Activated T-helper 2 cell treated with anti-CD3 and anti-CD28 coated beads, Interferon-gamma antibody, Interleukin-2, Interleukin-4, amounts not matched to agents 10 μg/mL and 5 μg/mL and 100 μg/mL, durations not matched to agents 14 hours and 24 hours and 36 hours (primary cell): ENCODE measurements at regions not wholly inside any gene's neighbourhood (a gene's known extent, or its start where the extent isn't known, plus 50 kb on each side); places are given as distances from the start of the nearest gene placed in this dataset.
"Not testable (repeated sequence)": the region's sequence is repeated elsewhere in the genome, so short reads cannot be mapped to it uniquely, and the experiment has no call there.

Source experiments
- DNase-seq: peaks from one replicate; pipeline ENCODE4 v3.0.0; 2021; ENCODE audit warnings: low spot score
- H3K27ac Mint-ChIP-seq: one replicate; pipeline ENCODE4 v1.8.0; 2021; ENCODE audit warnings: mixed read lengths
- H3K27me3 Mint-ChIP-seq: one replicate; pipeline ENCODE4 v1.8.0; 2021; ENCODE audit warnings: low read depth, mixed read lengths
- H3K36me3 Mint-ChIP-seq: one replicate; pipeline ENCODE4 v1.8.0; 2021; ENCODE audit warnings: low read depth, mixed read lengths
- H3K4me1 Mint-ChIP-seq: one replicate; pipeline ENCODE4 v1.8.0; 2021; ENCODE audit warnings: low read depth, mixed read lengths
- H3K4me3 Mint-ChIP-seq: one replicate; pipeline ENCODE4 v1.8.0; 2021; ENCODE audit warnings: low read depth, mild to moderate bottlenecking, moderate library complexity, mixed read lengths
- H3K9me3 Mint-ChIP-seq: one replicate; pipeline ENCODE4 v1.8.0; 2021; ENCODE audit warnings: mixed read lengths
- intact Hi-C: fragments of 100-400 bp; cut with micrococcal nuclease; formaldehyde crosslinking; loops from one replicate; pipeline ENCODE4 v1.15.1; 2023

DNA sequence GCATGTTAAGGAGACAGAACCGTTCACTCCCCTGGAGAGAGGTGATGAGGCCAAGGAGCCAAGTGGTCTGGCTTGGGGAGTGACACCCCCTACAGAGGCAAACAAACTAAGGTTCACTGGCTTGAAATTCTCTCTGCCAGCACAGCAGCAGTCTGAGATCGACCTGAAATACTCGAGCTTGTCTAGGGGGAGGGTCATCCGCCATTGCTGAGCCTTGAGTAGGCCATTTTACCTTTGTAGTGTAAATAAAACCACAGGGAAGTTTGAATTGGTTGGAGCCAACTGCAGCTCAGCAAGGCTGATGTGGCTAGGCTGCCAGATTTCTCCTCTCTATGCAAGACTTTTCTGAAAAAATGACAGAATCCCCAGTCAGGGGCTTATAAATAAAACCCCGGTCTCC is 52.9 kb downstream of the CDY2B start:
- H3K4me3 Mint-ChIP-seq, H3K9me3 Mint-ChIP-seq, DNase-seq, H3K27ac Mint-ChIP-seq, H3K27me3 Mint-ChIP-seq, H3K4me1 Mint-ChIP-seq, intact Hi-C loops, H3K36me3 Mint-ChIP-seq: not testable (repeated sequence)

DNA sequence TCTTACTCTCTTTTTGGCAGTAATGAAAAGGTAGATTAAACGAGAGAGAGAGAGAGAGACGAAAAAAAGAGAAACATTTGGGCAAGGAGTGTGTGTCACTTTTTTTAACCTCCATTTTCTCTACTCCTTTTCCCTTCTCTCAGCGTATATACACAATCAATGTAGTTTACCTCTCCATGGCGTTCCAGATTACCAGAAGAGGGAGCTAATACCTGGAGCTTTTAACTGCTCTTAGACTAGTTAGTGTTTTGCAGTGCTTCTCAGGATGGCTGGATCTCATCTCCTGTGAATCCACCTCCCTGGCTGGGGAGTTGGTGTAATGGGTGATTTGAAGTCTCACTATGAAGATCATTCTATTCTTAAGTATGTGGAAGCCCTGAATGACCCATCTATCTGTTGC is 60.3 kb downstream of the CDY2B start:
- H3K27ac Mint-ChIP-seq, H3K9me3 Mint-ChIP-seq, H3K27me3 Mint-ChIP-seq, H3K4me1 Mint-ChIP-seq, H3K36me3 Mint-ChIP-seq, DNase-seq, intact Hi-C loops, H3K4me3 Mint-ChIP-seq: not testable (repeated sequence)

- H3K27ac Mint-ChIP-seq, intact Hi-C loops, H3K36me3 Mint-ChIP-seq, H3K9me3 Mint-ChIP-seq, H3K27me3 Mint-ChIP-seq, DNase-seq, H3K4me1 Mint-ChIP-seq, H3K4me3 Mint-ChIP-seq: not testable (repeated sequence)
Measured at GRCh38 chrY:17819025-17819646, 60.9 kb downstream of the CDY2B start.

DNA sequence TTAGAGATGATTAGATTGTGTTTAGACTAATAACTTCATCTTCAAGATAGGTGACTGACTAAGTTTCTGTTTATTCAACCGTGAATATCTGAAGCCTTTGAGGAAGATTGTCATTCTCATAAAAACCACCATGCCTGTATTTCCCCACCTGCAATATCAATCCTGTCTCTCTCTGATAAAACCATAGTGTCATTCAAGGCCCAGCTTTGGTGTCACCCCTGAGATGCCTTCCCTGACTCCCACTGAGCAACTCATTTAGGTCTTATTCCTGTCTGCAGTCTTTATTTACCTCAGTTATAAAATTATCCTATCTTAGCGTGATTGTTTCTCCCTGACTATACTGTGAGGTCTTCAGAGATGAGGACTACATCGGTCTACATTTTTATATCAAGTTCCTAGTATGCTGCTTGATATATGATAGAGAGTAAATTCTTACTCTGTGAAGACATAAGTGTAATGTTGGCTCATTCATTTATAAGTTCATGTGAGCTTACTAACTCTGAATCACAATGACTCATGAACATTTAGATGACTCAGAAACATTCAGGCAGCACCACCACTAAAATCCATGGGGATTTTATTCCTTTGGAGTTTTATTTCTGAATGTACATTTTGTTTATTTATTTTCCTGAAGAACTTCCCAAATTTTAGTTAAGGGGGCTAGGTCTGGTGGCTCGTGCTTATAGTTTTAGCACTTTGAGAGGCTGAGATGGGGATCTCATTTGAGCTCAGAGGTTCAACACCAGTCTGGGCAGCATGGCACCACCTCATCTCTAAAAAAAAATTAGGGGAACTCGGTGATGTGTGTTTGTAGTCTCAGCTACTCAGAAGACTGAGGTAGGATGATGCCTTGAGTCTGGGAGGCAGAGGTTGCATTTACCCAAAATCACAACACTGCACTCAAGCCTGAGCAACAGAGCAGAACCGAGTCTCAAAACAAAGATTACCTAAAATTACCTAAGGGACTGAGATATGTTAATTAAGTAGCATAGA is 62.6 kb downstream of the CDY2B start:
- H3K27me3 Mint-ChIP-seq, DNase-seq, H3K36me3 Mint-ChIP-seq, intact Hi-C loops, H3K27ac Mint-ChIP-seq, H3K4me3 Mint-ChIP-seq, H3K9me3 Mint-ChIP-seq, H3K4me1 Mint-ChIP-seq: not testable (repeated sequence)

DNA sequence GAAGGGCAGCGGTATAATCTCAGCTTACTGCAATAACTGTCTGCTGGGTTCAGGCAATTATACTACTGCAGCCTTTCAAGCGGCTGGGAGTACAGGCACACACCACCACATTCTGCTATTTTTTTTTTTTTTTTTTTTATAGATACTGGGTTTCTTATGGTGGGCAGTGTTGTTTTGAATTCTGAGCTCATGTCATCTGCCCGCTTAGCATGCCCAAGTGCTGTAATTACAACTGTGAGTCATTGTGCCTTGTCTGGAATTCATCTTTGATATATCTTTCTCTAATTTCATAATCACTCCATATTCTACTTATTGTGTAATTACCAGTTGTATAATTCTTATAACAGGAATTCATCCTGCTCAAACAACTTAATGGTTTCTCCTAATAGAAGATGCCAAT is 67.4 kb downstream of the CDY2B start:
- H3K4me3 Mint-ChIP-seq, H3K36me3 Mint-ChIP-seq, intact Hi-C loops, H3K27me3 Mint-ChIP-seq, DNase-seq, H3K27ac Mint-ChIP-seq, H3K9me3 Mint-ChIP-seq, H3K4me1 Mint-ChIP-seq: not testable (repeated sequence)

DNA sequence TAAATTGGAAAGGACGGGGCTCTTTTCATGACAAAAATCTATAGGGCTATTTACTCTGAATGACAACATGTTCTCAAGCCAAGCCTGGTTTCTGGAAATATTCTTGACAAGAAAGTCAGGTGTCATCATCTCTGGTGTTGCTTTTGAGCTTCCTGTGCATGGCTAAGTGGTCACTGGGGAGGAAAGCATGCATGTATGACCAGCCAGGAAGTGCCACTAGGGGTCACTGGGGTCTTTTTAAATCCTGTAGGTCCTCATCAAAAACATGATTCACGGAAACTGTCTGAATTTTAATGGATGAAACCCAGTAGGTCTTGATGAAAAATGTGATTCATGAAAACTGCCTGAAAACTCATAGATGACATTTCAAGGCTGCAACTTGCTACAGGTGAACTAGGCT is 80.1 kb downstream of the CDY2B start:
- H3K4me1 Mint-ChIP-seq, H3K36me3 Mint-ChIP-seq, H3K27me3 Mint-ChIP-seq, DNase-seq, intact Hi-C loops, H3K27ac Mint-ChIP-seq, H3K9me3 Mint-ChIP-seq, H3K4me3 Mint-ChIP-seq: not testable (repeated sequence)

DNA sequence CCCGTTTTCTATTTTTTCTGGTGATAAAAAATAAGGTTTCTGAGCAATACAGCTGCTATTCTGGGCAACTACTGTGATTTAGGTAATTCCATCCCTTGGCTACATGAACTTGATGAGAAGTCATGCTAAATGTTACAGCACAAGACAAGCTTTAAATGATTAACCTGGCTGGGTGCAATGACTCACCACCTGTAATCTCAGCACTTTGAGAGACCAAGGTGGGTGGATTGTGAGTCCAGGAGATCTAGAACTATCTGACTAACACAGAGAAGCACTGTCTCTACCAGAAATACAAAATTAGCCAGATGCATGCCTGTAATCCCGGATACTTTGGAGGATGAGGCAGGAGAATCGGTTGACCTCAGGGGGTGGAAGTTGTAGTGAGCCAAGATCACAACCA is 92.8 kb downstream of the CDY2B start:
- H3K4me3 Mint-ChIP-seq, H3K9me3 Mint-ChIP-seq, H3K36me3 Mint-ChIP-seq, H3K4me1 Mint-ChIP-seq, intact Hi-C loops, H3K27ac Mint-ChIP-seq, DNase-seq, H3K27me3 Mint-ChIP-seq: not testable (repeated sequence)

- H3K27ac Mint-ChIP-seq, H3K4me1 Mint-ChIP-seq, H3K36me3 Mint-ChIP-seq, H3K9me3 Mint-ChIP-seq, H3K4me3 Mint-ChIP-seq, intact Hi-C loops, H3K27me3 Mint-ChIP-seq, DNase-seq: not testable (repeated sequence)
Measured at GRCh38 chrY:17766000-17766699, 113.9 kb downstream of the CDY2B start.

- DNase-seq, H3K9me3 Mint-ChIP-seq, H3K36me3 Mint-ChIP-seq, H3K27ac Mint-ChIP-seq, H3K4me3 Mint-ChIP-seq, intact Hi-C loops, H3K4me1 Mint-ChIP-seq, H3K27me3 Mint-ChIP-seq: not testable (repeated sequence)
Measured at GRCh38 chrY:17759213-17759612, 120.8 kb downstream of the CDY2B start.

DNA sequence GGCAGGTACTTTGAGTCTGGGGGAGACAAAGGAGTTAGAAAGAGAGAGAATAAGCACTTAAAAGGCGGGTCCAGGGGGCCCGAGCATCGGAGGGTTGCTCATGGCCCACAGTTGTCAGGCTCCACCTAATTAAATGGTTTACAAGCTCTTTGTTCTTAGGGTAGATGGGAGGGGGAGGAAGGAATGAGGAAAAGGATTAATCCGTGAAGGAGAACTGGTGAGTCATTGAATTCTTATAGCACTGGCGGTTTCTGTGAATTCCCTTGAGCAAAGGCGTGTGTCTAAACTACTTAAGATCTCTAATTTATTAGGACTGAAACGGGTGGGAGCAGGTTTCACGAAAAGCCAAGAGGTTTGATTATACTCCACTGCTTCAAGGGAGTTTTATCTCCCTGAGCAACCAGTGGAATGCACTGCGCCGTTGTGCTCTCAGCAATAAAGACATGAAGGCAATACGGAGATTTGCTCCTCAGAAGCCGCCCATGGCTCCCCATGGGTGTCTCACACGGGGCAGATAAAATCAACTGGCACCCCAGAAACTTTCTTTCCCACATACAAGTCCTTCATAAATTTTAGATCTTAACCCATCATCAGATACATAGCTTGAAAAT is 127.0 kb downstream of the CDY2B start:
- H3K9me3 Mint-ChIP-seq, H3K36me3 Mint-ChIP-seq, H3K27ac Mint-ChIP-seq, H3K4me1 Mint-ChIP-seq, H3K4me3 Mint-ChIP-seq, DNase-seq, H3K27me3 Mint-ChIP-seq, intact Hi-C loops: not testable (repeated sequence)

- H3K27ac Mint-ChIP-seq, H3K4me3 Mint-ChIP-seq, H3K36me3 Mint-ChIP-seq, H3K4me1 Mint-ChIP-seq, H3K27me3 Mint-ChIP-seq, H3K9me3 Mint-ChIP-seq, intact Hi-C loops, DNase-seq: not testable (repeated sequence)
Measured at GRCh38 chrY:17739852-17740251, 140.2 kb downstream of the CDY2B start.

DNA sequence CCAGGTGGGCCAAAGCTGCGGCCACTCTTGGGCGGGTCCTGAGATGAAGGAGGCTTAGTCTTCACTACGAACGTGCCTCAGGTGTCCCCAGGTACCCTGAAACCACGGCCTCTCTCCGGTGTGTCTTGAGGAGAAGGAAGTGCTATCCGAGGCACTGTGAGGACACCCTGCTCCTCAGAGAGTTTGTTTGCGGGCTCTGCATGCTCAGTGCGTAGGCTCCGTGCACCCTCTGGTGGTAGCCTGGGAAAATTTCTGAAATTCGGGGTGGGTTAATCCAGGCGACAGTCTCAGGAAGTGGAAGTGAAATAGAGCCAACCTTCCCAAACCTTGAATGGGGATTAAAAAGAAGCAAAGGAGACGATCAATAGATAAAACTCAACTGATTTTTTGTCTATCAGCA is 150.5 kb downstream of the CDY2B start:
- intact Hi-C loops, H3K4me3 Mint-ChIP-seq, H3K4me1 Mint-ChIP-seq, H3K36me3 Mint-ChIP-seq, H3K27ac Mint-ChIP-seq, H3K27me3 Mint-ChIP-seq, H3K9me3 Mint-ChIP-seq, DNase-seq: not testable (repeated sequence)
